ENCODE measurements at regions not wholly inside any gene's neighbourhood (a gene's known extent, or its start where the extent isn't known, plus 50 kb on each side); places are given as distances from the start of the nearest gene placed in this dataset.

DNA sequence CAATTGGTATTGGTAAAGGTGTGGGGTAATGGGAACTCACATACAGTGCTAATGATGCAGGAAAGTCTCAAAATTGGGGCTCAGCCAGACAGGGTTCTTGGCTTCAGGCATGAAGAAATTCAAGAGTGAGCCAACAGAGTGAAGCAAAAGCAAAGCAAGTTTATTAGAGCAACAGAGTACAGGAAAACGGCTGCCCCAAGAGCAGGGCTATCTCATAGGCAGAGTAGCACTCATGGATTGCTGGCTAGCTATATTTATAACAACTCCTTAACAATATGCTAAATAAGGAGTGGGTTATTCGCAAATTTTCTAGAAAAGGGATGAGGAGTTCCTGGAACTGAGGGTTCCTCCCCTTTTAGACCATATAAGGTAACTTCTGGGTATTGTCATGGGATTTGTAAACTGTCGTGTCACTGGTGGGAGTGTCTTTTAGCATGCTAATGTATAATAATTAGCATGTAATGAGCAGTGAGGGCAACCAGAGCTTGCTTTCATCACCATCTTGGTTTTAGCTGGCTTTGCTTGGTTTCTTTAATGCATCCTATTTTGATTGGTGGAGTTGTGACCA lies 233.8 kb upstream of the NOL4 start:
- TF ChIP-seq CTCF (IDR thresholded peaks at IDR 0.05; ENCODE audit: control insufficient read depth, extremely low read depth, insufficient read depth): no peak
- no peak for DNase-seq (ENCODE audit: low read depth)

GRCh38 chr18:34461266-34461665 lies 236.6 kb upstream of the NOL4 start:
- TF ChIP-seq CTCF (IDR thresholded peaks at IDR 0.05; ENCODE audit: control insufficient read depth, extremely low read depth, insufficient read depth): no peak
- no peak overlapping the region for H3K4me3 ChIP-seq (ENCODE audit: low read depth, low read length)
- no peak for DNase-seq (ENCODE audit: low read depth)

More for the DNA sequence above, 233.8 kb upstream of the NOL4 start:
- H3K4me3 ChIP-seq (ENCODE audit: low read depth, low read length): no peak overlapping the region

GRCh38 chr18:34467058-34467457 lies 242.3 kb upstream of the NOL4 start:
- no peak overlapping the region for H3K4me3 ChIP-seq (ENCODE audit: low read depth, low read length)
- DNase-seq (ENCODE audit: low read depth): no peak
- no peak for TF ChIP-seq CTCF (IDR thresholded peaks at IDR 0.05; ENCODE audit: control insufficient read depth, extremely low read depth, insufficient read depth)

DNA sequence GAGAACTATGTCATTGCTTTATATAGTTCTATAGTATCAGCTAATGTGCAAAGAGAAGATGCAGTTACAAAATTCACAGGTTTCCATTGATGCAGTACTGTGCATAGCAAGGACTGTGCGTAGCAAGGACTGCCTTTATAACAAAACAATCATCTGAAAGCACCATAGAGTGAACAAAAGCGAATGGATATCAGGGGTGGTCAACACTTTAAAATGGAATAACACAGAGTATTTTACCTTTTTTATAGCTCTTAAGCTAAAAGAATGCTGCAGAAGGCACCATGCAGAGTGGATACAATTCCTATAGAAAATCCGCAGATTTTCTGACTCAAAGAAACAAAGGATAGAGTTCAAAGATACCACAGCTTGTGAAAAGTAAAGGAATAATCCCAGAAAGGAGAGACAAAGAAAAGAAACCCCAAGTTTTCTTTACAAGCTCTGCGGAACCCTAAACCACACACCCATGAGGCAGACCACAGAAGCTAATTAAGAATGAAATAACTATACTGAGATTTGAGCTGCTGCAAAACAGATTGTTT lies 229.9 kb upstream of the DTNA start:
- DNase-seq (ENCODE audit: low read depth): no peak
- no peak overlapping the region for H3K4me3 ChIP-seq (ENCODE audit: low read depth, low read length)
- TF ChIP-seq CTCF (IDR thresholded peaks at IDR 0.05; ENCODE audit: control insufficient read depth, extremely low read depth, insufficient read depth): no peak

DNA sequence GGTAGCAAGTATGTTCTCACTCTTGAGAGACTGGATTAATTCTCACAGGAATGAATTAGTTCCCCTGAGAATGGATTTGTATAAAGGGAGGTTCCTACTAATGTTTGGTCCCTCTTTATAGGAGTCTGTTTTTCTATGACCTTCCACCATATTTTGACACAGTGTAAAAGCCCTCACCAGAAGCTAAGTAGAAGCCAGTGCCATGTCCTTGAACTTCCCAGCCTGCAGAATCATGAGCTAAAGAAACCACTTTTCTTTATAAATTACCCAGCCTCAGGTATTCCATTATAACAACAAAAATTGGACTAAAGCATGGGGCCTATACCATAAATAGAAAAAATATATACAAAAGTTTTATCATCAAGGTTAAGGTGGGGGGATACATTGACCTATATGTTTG lies 227.9 kb upstream of the DTNA start:
- H3K4me3 ChIP-seq (ENCODE audit: low read depth, low read length): no peak overlapping the region
- DNase-seq (ENCODE audit: low read depth): no peak
- no peak for TF ChIP-seq CTCF (IDR thresholded peaks at IDR 0.05; ENCODE audit: control insufficient read depth, extremely low read depth, insufficient read depth)

DNA sequence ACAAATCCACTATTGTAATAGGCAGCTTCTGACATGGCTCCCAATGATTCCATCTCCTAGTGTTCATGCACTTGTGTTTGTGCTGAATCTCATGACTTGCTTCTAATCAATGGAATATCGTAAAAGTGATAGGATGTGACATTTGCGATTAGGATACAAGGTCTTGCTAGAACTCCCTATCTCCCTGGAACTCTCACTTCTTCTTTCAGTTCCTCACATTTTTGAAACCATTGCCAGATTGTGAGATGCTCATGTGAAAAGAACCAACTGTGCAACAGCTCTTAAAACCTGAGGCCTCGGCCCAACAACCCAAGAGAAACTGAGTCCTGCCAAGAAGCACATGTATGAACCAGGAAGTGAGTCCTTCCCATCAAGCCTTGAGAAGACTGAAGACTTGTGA lies 226.9 kb upstream of the DTNA start:
- no peak for DNase-seq (ENCODE audit: low read depth)
- no peak overlapping the region for H3K4me3 ChIP-seq (ENCODE audit: low read depth, low read length)
- TF ChIP-seq CTCF (IDR thresholded peaks at IDR 0.05; ENCODE audit: control insufficient read depth, extremely low read depth, insufficient read depth): no peak

DNA sequence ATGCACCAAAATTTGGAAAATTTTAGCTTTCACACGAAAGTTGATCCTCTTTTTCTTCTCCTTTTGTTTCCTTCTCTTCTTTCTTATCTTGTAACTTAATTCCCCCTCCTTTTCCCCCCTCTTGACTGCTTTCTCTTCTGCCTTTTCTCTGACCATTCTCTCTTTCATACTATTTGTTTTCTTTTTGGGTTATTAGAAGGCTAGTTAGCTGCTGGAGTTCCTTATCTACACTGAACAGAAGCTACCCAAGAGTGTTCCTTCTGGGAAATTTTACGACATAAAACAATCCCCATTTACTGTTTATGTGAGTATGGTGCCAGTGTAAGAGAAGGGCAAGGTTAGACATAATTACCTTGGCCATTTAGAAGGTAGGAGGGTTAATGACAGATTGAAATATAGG lies 218.4 kb upstream of the DTNA start:
- H3K4me3 ChIP-seq (ENCODE audit: low read depth, low read length): no peak overlapping the region
- no peak for DNase-seq (ENCODE audit: low read depth)
- TF ChIP-seq CTCF (IDR thresholded peaks at IDR 0.05; ENCODE audit: control insufficient read depth, extremely low read depth, insufficient read depth): no peak

All from LNCaP clone FGC (cell line).